MCF 10A (cell line): ENCODE measurements at regions not wholly inside any gene's neighbourhood (a gene's known extent, or its start where the extent isn't known, plus 50 kb on each side); places are given as distances from the start of the nearest gene placed in this dataset.

Source experiments
- BruUV-seq: library from RNA; stranded (reverse); fragments of 400-500 nt; replicated peaks from 2 replicates; lab custom pipeline; 2021; lab: Mats Ljungman, UMichigan
- CTCF ChIA-PET: fragments of 300-600 bp; sonication (Branson Sonifier 250); formaldehyde crosslinking; extraction: SDS; loops from one replicate; lab custom pipeline; 2021; ENCODE audit warnings: antibody characterized with exemption, inconsistent platforms; lab: Yijun Ruan, JAX
- POLR2A ChIA-PET: fragments of 300-600, 350-650 bp; sonication (Branson Sonifier 250); formaldehyde crosslinking; extraction: SDS; loops from one replicate; lab custom pipeline; 2020; ENCODE audit warnings: antibody characterized with exemption, inconsistent platforms; lab: Yijun Ruan, JAX
- DNase-seq: peaks from one replicate; pipeline ENCODE4 v3.0.0-alpha.2; 2018; ENCODE audit not compliant: unreplicated experiment
- H3K27ac Mint-ChIP-seq: one replicate; pipeline ENCODE4 v1.8.0; 2022; ENCODE audit warnings: mild to moderate bottlenecking, low read depth, mixed read lengths; ENCODE audit not compliant: unreplicated experiment
- H3K27me3 Mint-ChIP-seq: one replicate; pipeline ENCODE4 v1.8.0; 2022; ENCODE audit warnings: mixed read lengths; ENCODE audit not compliant: insufficient read depth, unreplicated experiment
- H3K36me3 Mint-ChIP-seq: one replicate; pipeline ENCODE4 v1.8.0; 2022; ENCODE audit warnings: mild to moderate bottlenecking, moderate library complexity, mixed read lengths; ENCODE audit not compliant: insufficient read depth, unreplicated experiment
- H3K4me1 Mint-ChIP-seq: one replicate; pipeline ENCODE4 v1.8.0; 2022; ENCODE audit warnings: mixed read lengths; ENCODE audit not compliant: insufficient read depth, unreplicated experiment
- H3K4me3 Mint-ChIP-seq: one replicate; pipeline ENCODE4 v1.8.0; 2022; ENCODE audit warnings: mild to moderate bottlenecking, moderate library complexity, mixed read lengths; ENCODE audit not compliant: unreplicated experiment
- H3K9me3 Mint-ChIP-seq: one replicate; pipeline ENCODE4 v1.8.0; 2022; ENCODE audit warnings: mixed read lengths; ENCODE audit not compliant: unreplicated experiment
- intact Hi-C: fragments of 100-400 bp; cut with micrococcal nuclease; formaldehyde crosslinking; loops from 2 replicates; pipeline ENCODE4 v1.14.1; 2022
- TF ChIP-seq, protein P1 (sequence below): fragments of 200-600 bp; IDR thresholded peaks from one replicate; pipeline ENCODE4 v1.8.0; 2022; ENCODE audit warnings: antibody characterized with exemption, mild to moderate bottlenecking; ENCODE audit not compliant: unreplicated experiment

DNA sequence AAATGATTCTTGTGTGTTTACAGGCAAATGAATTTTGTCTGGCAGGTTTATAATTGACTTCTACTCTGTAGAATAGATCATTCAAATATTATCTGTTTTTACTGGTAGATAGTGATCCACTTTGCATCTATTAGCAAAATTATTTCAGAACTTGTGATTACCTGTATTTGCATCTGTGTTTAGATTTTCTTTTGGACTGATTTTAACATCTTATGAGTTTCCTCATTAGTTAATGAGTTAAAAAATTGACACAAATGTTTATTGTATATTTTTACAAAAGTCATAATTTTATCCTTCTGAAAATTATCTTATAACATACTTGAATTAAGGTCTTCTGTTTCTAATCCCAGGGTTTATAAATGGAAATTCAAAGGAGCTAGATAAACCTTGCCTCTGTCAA lies 132.0 kb upstream of the KCNJ16 start:
- no TSS peak for BruUV-seq
- intact Hi-C loops, result no loop called here
- DNase-seq, result no peak
- Mint-ChIP-seq H3K27ac (no peak overlapping the region), H3K4me3 (no peak overlapping the region), H3K36me3 (no peaks in the 10 kb centered on the region), H3K27me3 (no peaks in the 10 kb centered on the region), H3K9me3 (no peaks in the 10 kb centered on the region), H3K4me1 (peaks cover 4% of the 10 kb centered on the region)
- TF ChIP-seq, protein P1, sequence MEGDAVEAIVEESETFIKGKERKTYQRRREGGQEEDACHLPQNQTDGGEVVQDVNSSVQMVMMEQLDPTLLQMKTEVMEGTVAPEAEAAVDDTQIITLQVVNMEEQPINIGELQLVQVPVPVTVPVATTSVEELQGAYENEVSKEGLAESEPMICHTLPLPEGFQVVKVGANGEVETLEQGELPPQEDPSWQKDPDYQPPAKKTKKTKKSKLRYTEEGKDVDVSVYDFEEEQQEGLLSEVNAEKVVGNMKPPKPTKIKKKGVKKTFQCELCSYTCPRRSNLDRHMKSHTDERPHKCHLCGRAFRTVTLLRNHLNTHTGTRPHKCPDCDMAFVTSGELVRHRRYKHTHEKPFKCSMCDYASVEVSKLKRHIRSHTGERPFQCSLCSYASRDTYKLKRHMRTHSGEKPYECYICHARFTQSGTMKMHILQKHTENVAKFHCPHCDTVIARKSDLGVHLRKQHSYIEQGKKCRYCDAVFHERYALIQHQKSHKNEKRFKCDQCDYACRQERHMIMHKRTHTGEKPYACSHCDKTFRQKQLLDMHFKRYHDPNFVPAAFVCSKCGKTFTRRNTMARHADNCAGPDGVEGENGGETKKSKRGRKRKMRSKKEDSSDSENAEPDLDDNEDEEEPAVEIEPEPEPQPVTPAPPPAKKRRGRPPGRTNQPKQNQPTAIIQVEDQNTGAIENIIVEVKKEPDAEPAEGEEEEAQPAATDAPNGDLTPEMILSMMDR, result no peak
- CTCF ChIA-PET, result no interaction called here
- POLR2A ChIA-PET, result interaction anchor here (0.6 kb wide), 1 partner anchor 22 kb away, joined by 3 read pairs; no protein-coding TSS in a partner anchor

DNA sequence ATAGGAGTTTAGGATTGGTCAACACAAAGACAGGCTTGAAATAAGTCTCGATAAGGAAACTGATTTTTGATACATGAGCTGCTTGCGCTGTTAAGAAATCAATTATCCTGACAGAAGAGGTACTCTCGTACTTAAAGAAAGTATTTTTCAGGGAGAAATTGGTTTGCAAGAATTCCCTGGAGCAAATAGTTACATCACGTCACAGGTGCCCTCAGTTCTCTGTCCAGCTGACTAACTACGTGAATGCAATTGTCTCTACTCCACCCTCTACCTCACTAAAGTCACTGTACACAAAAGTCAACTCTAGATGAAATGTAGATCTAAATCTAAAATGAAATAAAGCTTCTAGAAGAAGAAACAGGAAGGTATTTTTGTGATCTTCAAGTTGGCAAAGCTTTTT lies 130.6 kb upstream of the KCNJ16 start:
- no TSS peak for BruUV-seq
- Mint-ChIP-seq H3K27ac (no peak overlapping the region), H3K4me1 (peaks cover 4% of the 10 kb centered on the region), H3K36me3 (no peaks in the 10 kb centered on the region), H3K9me3 (no peaks in the 10 kb centered on the region), H3K27me3 (no peaks in the 10 kb centered on the region), H3K4me3 (no peak overlapping the region)
- DNase-seq, result no peak
- TF ChIP-seq, protein P1, result no peak
- intact Hi-C loops, result no loop called here
- ChIA-PET CTCF (interaction anchor here (0.6 kb wide), 1 partner anchor 714 kb away, joined by 3 read pairs; no protein-coding TSS in a partner anchor), POLR2A (no interaction called here)

DNA sequence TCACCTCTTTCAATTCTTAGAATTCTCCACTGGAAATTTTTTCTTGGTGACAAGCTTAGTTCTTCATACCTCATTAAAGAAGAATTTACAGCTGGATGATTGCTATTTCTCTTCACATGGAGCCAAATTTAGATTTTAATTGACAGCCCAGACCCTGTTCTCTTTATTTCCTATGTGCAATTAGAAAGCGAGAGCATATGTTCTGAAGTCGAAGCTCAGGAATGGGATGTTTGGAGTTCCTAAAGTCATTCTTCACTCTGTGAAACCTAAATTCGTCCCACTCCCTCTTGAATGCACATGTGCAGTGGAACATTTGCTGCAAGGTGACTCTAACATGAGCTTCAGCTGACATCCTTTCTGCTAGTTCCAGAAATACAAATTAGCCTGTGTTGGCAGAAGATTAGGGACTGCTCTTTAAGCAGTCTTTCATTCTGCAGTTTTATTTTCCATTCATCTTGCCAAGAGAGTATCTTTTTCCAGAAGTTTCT lies 129.3 kb upstream of the KCNJ16 start:
- no peaks in the 10 kb centered on the region for H3K9me3 Mint-ChIP-seq
- H3K27ac Mint-ChIP-seq, result no peak overlapping the region
- TF ChIP-seq, protein P1, result no peak
- POLR2A ChIA-PET, result no interaction called here
- no peaks in the 10 kb centered on the region for H3K27me3 Mint-ChIP-seq
- no TSS peak for BruUV-seq
- CTCF ChIA-PET, result no interaction called here
- no peak for DNase-seq
- peaks cover 4% of the 10 kb centered on the region for H3K4me1 Mint-ChIP-seq
- intact Hi-C loops, result no loop called here
- H3K4me3 Mint-ChIP-seq, result no peak overlapping the region
- no peaks in the 10 kb centered on the region for H3K36me3 Mint-ChIP-seq

DNA sequence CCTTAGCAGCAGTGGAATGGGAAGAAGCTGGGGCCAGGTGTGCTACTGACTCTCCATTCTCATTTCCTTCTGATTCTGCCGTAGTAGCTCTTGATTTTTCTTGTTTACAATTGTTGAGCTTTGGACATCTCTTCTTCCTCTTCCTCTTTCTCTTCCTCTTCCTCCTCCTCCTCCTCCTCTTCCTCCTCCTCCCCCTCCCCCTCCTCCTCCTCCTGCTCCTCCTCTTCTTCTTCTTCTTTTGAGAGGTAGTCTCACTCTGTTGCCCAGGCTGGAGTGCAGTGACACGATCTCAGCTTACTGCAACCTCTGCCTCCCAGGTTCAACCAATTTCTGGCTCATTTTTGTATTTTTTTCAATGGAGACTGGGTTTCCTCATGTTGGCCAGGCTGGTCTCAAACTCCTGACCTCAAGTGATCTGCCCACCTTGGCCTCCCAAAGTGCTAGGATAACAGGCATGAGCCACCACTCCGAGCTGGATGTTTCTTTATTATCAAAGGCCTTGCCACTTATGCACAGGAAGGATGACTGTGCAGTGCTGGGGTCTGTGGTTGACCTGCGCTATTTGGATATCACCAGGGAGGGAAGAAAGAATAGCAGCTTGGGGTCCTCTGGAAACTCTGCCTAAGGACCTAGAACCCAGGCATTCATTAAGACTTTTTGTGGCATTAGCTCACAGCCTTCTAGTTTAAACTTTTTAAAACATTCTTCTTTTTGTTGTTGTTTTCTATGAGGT lies 127.8 kb upstream of the KCNJ16 start:
- no peak overlapping the region for H3K27ac Mint-ChIP-seq
- POLR2A ChIA-PET, result interaction anchor here (1.3 kb wide), 1 partner anchor 14 kb away, joined by 4 read pairs; no protein-coding TSS in a partner anchor

More for the DNA sequence above, 127.8 kb upstream of the KCNJ16 start:
- intact Hi-C loops, result no loop called here
- no peak for DNase-seq
- no peak overlapping the region for H3K4me3 Mint-ChIP-seq
- peaks cover 4% of the 10 kb centered on the region for H3K4me1 Mint-ChIP-seq
- no peaks in the 10 kb centered on the region for H3K27me3 Mint-ChIP-seq
- peaks cover 1% of the 10 kb centered on the region for H3K9me3 Mint-ChIP-seq
- BruUV-seq, result no TSS peak
- CTCF ChIA-PET, result interaction anchor here (0.7 kb wide), 1 partner anchor 227 kb away, joined by 3 read pairs; no protein-coding TSS in a partner anchor
- H3K36me3 Mint-ChIP-seq, result no peaks in the 10 kb centered on the region
- TF ChIP-seq, protein P1, result no peak
